ENCODE measurements at regions not wholly inside any gene's neighbourhood (a gene's known extent, or its start where the extent isn't known, plus 50 kb on each side); places are given as distances from the start of the nearest gene placed in this dataset.

- TF ChIP-seq, protein P1, sequence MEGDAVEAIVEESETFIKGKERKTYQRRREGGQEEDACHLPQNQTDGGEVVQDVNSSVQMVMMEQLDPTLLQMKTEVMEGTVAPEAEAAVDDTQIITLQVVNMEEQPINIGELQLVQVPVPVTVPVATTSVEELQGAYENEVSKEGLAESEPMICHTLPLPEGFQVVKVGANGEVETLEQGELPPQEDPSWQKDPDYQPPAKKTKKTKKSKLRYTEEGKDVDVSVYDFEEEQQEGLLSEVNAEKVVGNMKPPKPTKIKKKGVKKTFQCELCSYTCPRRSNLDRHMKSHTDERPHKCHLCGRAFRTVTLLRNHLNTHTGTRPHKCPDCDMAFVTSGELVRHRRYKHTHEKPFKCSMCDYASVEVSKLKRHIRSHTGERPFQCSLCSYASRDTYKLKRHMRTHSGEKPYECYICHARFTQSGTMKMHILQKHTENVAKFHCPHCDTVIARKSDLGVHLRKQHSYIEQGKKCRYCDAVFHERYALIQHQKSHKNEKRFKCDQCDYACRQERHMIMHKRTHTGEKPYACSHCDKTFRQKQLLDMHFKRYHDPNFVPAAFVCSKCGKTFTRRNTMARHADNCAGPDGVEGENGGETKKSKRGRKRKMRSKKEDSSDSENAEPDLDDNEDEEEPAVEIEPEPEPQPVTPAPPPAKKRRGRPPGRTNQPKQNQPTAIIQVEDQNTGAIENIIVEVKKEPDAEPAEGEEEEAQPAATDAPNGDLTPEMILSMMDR (IDR thresholded peaks at IDR 0.05; ENCODE audit: low read depth, low read length, poor library complexity, severe bottlenecking) = no peak
- TF ChIP-seq EZH2phosphoT487 (IDR thresholded peaks at IDR 0.05; ENCODE audit: borderline replicate concordance, low read length) = no peak
Measured at GRCh38 chr3:153944084-153944483, 177.1 kb upstream of the ARHGEF26 start.
